SH-SY5Y (cell line): ENCODE measurements at regions not wholly inside any gene's neighbourhood (a gene's known extent, or its start where the extent isn't known, plus 50 kb on each side); places are given as distances from the start of the nearest gene placed in this dataset.

ENCODE experiments used
- GATA2 ChIP-seq: IDR thresholded peaks from 2 replicates; pipeline ENCODE4 v1.6.1; 2011; ENCODE audit warnings: mild to moderate bottlenecking, low read depth, low read length
- GATA3 ChIP-seq: IDR thresholded peaks from 2 replicates; pipeline ENCODE4 v1.6.1; 2011; ENCODE audit warnings: low read depth, mild to moderate bottlenecking, low read length, moderate library complexity

DNA sequence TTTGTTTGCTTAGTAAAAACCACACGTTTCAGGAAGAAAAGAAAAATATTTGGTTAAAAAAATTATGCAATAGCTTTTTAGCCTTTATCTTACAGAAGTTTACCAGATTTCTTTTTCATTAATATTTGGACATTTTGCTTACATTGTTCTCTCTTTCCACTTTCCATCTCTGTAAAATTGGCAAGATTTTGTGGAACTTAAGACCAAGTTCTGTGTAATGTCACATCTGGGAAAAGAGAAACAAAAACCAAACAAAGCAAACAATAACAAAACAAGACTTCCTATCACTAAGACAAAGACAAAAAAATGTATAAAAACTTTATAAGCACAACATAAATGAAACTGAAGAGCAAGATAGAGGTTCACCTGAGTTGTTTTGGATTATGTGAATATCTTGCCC lies 1392.1 kb upstream of the CELF4 start:
- no peak for TF ChIP-seq GATA2
- no peak for TF ChIP-seq GATA3
